Gastrocnemius medialis (tissue), 4 donors: ENCODE measurements at regions not wholly inside any gene's neighbourhood (a gene's known extent, or its start where the extent isn't known, plus 50 kb on each side); places are given as distances from the start of the nearest gene placed in this dataset.

Source experiments
- ATAC-seq, 2 donors: fragments of 150-250 bp; one replicate each; pipeline ENCODE4 v1.9.1; 2016
- DNase-seq, 2 donors: peaks; one replicate each; pipeline ENCODE4 v3.0.0-alpha.2; 2019
- H3K27ac ChIP-seq, 4 donors: fragments of 200-600 bp; sonication (generic); 1 replicate in 1 of 4; 2 replicates in 3 of 4; pipeline ENCODE4 v1.5.1; 2016 to 2018; ENCODE audit warnings: mild to moderate bottlenecking in 2 of 4, moderate library complexity in 1 of 4
- H3K27me3 ChIP-seq, 3 donors: fragments of 200-600 bp; sonication (generic) in 2 of 3; 1 replicate in 1 of 3; 2 replicates in 2 of 3; pipeline versions ENCODE4 v1.5.1 to v1.6.0; 2016 to 2019; ENCODE audit warnings: mild to moderate bottlenecking in 1 of 3, moderate library complexity in 1 of 3
- H3K36me3 ChIP-seq, 2 donors: fragments of 200-600 bp; sonication (generic) in 1 of 2; one replicate each; pipeline ENCODE4 v1.5.1; 2017 to 2018
- H3K4me1 ChIP-seq, 2 donors: fragments of 200-600 bp; sonication (generic) in 1 of 2; one replicate each; pipeline ENCODE4 v1.5.1; 2016 to 2017; ENCODE audit warnings: mild to moderate bottlenecking in 2 of 2
- H3K4me3 ChIP-seq, 4 donors: fragments of 200-600 bp; sonication (generic) in 3 of 4; 1 replicate in 1 of 4; 2 replicates in 3 of 4; pipeline ENCODE4 v1.5.1; 2016 to 2019; ENCODE audit warnings: mild to moderate bottlenecking in 2 of 4
- H3K9me3 ChIP-seq, 3 donors: fragments of 200-600 bp; sonication (generic) in 2 of 3; 1 replicate in 1 of 3; 2 replicates in 2 of 3; pipeline ENCODE4 v1.5.1; 2016 to 2019
- POLR2A ChIP-seq, 2 donors: fragments of 450-650 bp; IDR thresholded peaks; one replicate each; pipeline ENCODE4 v1.6.1; 2017; ENCODE audit warnings: antibody characterized with exemption in 2 of 2, mild to moderate bottlenecking in 2 of 2, moderate library complexity in 2 of 2
- in situ Hi-C, 4 donors: fragments of 200-750 bp; cut with MboI; loops; one replicate each; pipeline versions ENCODE4 v1.15.0 to v1.8.0; 2017; ENCODE audit warnings: low sequenced_read_pairs in 4 of 4
- intact Hi-C: fragments of 100-400 bp; cut with DNase I; formaldehyde crosslinking; loops from one replicate; pipeline ENCODE4 v1.15.1; 2023; ENCODE audit warnings: low total_unique reads
- TF ChIP-seq, protein P1 (sequence below), 5 experiments: fragments of 450-650 bp in 3 of 5; fragments of 200-600 bp in 2 of 5; sonication (generic) in 2 of 5; IDR thresholded peaks in 4 of 5; conservative IDR thresholded peaks in 1 of 5; 1 replicate in 4 of 5; 2 replicates in 1 of 5; pipeline ENCODE4 v1.5.1; 2016 to 2019; ENCODE audit warnings: antibody characterized with exemption in 5 of 5, mild to moderate bottlenecking in 3 of 5, moderate library complexity in 3 of 5

DNA sequence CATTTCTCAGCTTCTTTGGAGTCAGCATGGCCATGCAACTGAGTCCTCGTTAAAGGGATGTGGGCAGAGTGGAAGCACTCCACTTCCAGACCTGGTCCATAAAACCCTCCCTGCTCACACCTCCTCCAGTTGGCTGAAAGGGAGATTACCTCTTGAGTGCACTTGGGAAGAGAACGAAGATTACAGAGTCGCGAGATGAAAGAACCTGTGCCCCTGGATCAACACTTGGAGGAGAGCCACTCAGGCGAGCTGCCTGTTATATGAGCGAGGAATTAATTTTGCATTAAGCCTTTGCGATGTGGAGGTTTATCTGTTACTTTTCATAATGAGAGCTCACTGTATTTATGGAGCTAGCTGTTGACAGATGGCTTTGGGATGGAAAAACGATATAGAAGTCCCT, 147.9 kb downstream of the MAF start:
- no peak overlapping the region for H3K27ac ChIP-seq
- no peaks in the 10 kb centered on the region for H3K4me1 ChIP-seq
- TF ChIP-seq, protein P1, sequence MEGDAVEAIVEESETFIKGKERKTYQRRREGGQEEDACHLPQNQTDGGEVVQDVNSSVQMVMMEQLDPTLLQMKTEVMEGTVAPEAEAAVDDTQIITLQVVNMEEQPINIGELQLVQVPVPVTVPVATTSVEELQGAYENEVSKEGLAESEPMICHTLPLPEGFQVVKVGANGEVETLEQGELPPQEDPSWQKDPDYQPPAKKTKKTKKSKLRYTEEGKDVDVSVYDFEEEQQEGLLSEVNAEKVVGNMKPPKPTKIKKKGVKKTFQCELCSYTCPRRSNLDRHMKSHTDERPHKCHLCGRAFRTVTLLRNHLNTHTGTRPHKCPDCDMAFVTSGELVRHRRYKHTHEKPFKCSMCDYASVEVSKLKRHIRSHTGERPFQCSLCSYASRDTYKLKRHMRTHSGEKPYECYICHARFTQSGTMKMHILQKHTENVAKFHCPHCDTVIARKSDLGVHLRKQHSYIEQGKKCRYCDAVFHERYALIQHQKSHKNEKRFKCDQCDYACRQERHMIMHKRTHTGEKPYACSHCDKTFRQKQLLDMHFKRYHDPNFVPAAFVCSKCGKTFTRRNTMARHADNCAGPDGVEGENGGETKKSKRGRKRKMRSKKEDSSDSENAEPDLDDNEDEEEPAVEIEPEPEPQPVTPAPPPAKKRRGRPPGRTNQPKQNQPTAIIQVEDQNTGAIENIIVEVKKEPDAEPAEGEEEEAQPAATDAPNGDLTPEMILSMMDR (IDR thresholded peaks at IDR 0.05 in 4 of 5, conservative IDR thresholded peaks at IDR 0.05 in 1 of 5), result no peak
- no peak for TF ChIP-seq POLR2A (IDR thresholded peaks at IDR 0.05)
- H3K4me3 ChIP-seq, result no peak overlapping the region
- H3K9me3 ChIP-seq, result no peaks in the 10 kb centered on the region
- DNase-seq (no peak), ATAC-seq (no peak)
- no peaks in the 10 kb centered on the region for H3K27me3 ChIP-seq
- H3K36me3 ChIP-seq, result no peaks in the 10 kb centered on the region
- in situ Hi-C loops (no loop called here), intact Hi-C loops (no loop called here)

DNA sequence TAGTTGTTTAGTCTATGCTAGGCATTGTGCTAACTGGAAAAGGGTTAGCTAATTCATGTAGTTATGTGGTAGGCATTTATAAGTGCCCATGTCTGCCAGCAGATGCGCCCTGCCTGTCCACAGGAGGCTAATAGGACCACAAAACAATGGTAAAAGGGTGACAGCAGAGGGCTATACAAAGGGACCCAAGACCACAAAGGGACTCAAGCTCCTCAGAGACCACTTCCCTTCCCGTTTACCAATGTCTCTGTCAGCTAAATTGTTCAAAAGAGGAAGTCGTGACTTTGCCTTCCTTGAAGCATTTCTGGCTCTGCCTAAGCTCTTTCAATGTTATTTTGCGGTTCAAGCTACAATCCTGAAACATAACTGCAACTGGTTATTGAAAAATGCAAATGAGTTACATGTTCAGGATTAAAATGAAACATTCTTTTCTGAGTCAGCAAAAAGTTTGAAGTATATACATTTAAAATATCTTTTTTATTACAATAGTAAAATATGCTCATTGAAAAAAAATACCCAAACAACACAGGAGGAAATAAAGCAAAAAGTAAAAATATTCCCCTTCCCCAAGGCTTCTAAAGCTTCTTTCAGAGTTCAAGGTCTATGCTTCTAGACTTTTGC, 149.2 kb downstream of the MAF start:
- no peak for DNase-seq
- intact Hi-C loops, result no loop called here

DNA sequence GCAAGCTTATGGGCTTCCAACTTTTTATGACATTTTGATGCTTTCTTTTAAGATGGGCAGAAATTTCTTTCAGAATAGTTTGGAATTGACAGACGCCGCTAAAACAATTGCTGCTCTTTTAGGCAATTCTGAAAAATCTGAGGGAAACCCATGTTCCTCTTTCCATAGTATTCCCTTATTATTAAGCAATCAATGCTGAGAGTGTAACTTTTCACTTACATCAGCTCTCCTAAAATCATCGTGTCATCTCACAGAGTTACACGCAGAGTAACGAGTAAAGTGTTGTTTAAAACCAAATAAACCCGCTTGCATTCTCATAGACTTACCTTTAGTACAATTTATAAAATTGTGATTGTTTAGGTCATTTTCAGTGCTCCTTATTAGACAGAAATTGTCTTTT, 150.6 kb downstream of the MAF start:
- H3K27me3 ChIP-seq, result no peaks in the 10 kb centered on the region
- in situ Hi-C loops, result no loop called here
- TF ChIP-seq, protein P1 (IDR thresholded peaks at IDR 0.05 in 4 of 5, conservative IDR thresholded peaks at IDR 0.05 in 1 of 5), result no peak
- no peak for TF ChIP-seq POLR2A (IDR thresholded peaks at IDR 0.05)

More for the DNA sequence above, 149.2 kb downstream of the MAF start:
- in situ Hi-C loops, result no loop called here
- TF ChIP-seq, protein P1 (IDR thresholded peaks at IDR 0.05 in 4 of 5, conservative IDR thresholded peaks at IDR 0.05 in 1 of 5), result no peak
- no peak for TF ChIP-seq POLR2A (IDR thresholded peaks at IDR 0.05)
- Histone ChIP-seq H3K9me3 (no peaks in the 10 kb centered on the region), H3K4me3 (no peak overlapping the region), H3K4me1 (no peaks in the 10 kb centered on the region), H3K36me3 (no peaks in the 10 kb centered on the region), H3K27me3 (no peaks in the 10 kb centered on the region), H3K27ac (no peak overlapping the region)
- no peak for ATAC-seq

DNA sequence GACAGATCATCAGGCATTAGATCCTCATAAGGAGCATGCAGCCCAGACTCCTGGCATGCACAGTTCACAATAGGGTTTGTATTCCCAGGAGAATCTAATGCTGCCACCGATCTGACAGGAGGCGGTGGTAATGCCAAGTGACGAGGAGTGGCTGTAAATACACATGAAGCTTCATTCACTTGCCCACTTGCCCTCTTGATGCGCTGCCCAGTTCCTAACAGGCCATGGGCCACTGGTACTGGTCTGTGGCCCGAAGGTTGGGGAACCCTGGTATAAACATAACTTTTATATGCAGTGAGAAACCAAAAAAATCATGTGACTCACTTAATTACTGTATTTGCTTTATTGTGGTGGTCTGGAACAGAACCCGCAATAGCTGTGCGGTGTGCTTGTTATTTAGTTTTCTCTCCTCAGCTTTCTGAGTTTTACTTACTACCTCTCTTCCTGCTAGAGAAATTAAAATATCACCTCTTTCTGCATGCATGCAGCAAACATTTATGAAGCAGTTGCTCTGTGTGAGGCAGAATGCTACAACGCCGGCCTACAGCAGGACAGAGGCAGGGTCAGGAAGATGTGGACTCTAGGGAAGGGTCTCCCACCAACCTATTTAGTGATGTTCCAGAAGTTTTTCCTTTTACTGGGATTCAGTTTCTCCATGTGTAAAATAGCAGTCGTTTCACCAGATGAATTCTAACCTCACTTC, 151.3 kb downstream of the MAF start:
- no peak for DNase-seq
- TF ChIP-seq, protein P1 (IDR thresholded peaks at IDR 0.05 in 4 of 5, conservative IDR thresholded peaks at IDR 0.05 in 1 of 5), result no peak
- TF ChIP-seq POLR2A (IDR thresholded peaks at IDR 0.05), result no peak
- ATAC-seq, result no peak
- no peaks in the 10 kb centered on the region for H3K36me3 ChIP-seq
- intact Hi-C loops (no loop called here), in situ Hi-C loops (no loop called here)
- H3K9me3 ChIP-seq, result no peaks in the 10 kb centered on the region
- H3K27ac ChIP-seq, result no peak overlapping the region
- H3K27me3 ChIP-seq, result no peaks in the 10 kb centered on the region
- no peak overlapping the region for H3K4me3 ChIP-seq
- H3K4me1 ChIP-seq, result no peaks in the 10 kb centered on the region

More for the DNA sequence above, 150.6 kb downstream of the MAF start:
- Histone ChIP-seq H3K36me3 (no peaks in the 10 kb centered on the region), H3K4me3 (no peak overlapping the region), H3K9me3 (no peaks in the 10 kb centered on the region), H3K27ac (no peak overlapping the region), H3K4me1 (no peaks in the 10 kb centered on the region)
- intact Hi-C loops, result no loop called here
- ATAC-seq (no peak), DNase-seq (no peak)
